Activated T-helper 2 cell treated with anti-CD3 and anti-CD28 coated beads, Interferon-gamma antibody, Interleukin-2, Interleukin-4, amounts not matched to agents 10 μg/mL and 5 μg/mL and 100 μg/mL, durations not matched to agents 14 hours and 24 hours and 36 hours (primary cell): ENCODE measurements at regions not wholly inside any gene's neighbourhood (a gene's known extent, or its start where the extent isn't known, plus 50 kb on each side); places are given as distances from the start of the nearest gene placed in this dataset.

Source experiments
- DNase-seq: peaks from one replicate; pipeline ENCODE4 v3.0.0; 2021; ENCODE audit warnings: low spot score
- H3K27ac Mint-ChIP-seq: one replicate; pipeline ENCODE4 v1.8.0; 2021; ENCODE audit warnings: mixed read lengths
- H3K27me3 Mint-ChIP-seq: one replicate; pipeline ENCODE4 v1.8.0; 2021; ENCODE audit warnings: low read depth, mixed read lengths
- H3K36me3 Mint-ChIP-seq: one replicate; pipeline ENCODE4 v1.8.0; 2021; ENCODE audit warnings: low read depth, mixed read lengths
- H3K4me1 Mint-ChIP-seq: one replicate; pipeline ENCODE4 v1.8.0; 2021; ENCODE audit warnings: low read depth, mixed read lengths
- H3K4me3 Mint-ChIP-seq: one replicate; pipeline ENCODE4 v1.8.0; 2021; ENCODE audit warnings: low read depth, mild to moderate bottlenecking, moderate library complexity, mixed read lengths
- H3K9me3 Mint-ChIP-seq: one replicate; pipeline ENCODE4 v1.8.0; 2021; ENCODE audit warnings: mixed read lengths
- intact Hi-C: fragments of 100-400 bp; cut with micrococcal nuclease; formaldehyde crosslinking; loops from one replicate; pipeline ENCODE4 v1.15.1; 2023

GRCh38 chr14:41973178-41973577, 366.5 kb downstream of the LRFN5 start:
- peaks cover 33% of the 10 kb centered on the region for H3K9me3 Mint-ChIP-seq
- no peaks in the 10 kb centered on the region for H3K4me1 Mint-ChIP-seq
- H3K4me3 Mint-ChIP-seq, result no peak overlapping the region
- H3K27me3 Mint-ChIP-seq, result no peaks in the 10 kb centered on the region
- H3K36me3 Mint-ChIP-seq, result no peaks in the 10 kb centered on the region
- DNase-seq, result no peak
- no peak overlapping the region for H3K27ac Mint-ChIP-seq
- intact Hi-C loops, result no loop called here

- Mint-ChIP-seq H3K9me3 (peaks cover 34% of the 10 kb centered on the region), H3K4me3 (no peak overlapping the region), H3K36me3 (no peaks in the 10 kb centered on the region), H3K27me3 (no peaks in the 10 kb centered on the region), H3K27ac (no peak overlapping the region), H3K4me1 (no peaks in the 10 kb centered on the region)
- no peak for DNase-seq
- intact Hi-C loops, result no loop called here
Measured at GRCh38 chr14:41972531-41972930, 365.9 kb downstream of the LRFN5 start.

- H3K4me1 Mint-ChIP-seq, result no peaks in the 10 kb centered on the region
- no peak for DNase-seq
- no peak overlapping the region for H3K27ac Mint-ChIP-seq
- no peaks in the 10 kb centered on the region for H3K36me3 Mint-ChIP-seq
- intact Hi-C loops, result no loop called here
- no peaks in the 10 kb centered on the region for H3K27me3 Mint-ChIP-seq
- no peak overlapping the region for H3K4me3 Mint-ChIP-seq
- H3K9me3 Mint-ChIP-seq, result peaks cover 24% of the 10 kb centered on the region
Measured at GRCh38 chr14:41960281-41960680, 353.6 kb downstream of the LRFN5 start.

- Mint-ChIP-seq H3K4me3 (no peak overlapping the region), H3K36me3 (no peaks in the 10 kb centered on the region), H3K27ac (no peak overlapping the region), H3K9me3 (peaks cover 16% of the 10 kb centered on the region), H3K27me3 (no peaks in the 10 kb centered on the region), H3K4me1 (no peaks in the 10 kb centered on the region)
- intact Hi-C loops, result no loop called here
- DNase-seq, result no peak
Measured at GRCh38 chr14:41957459-41957858, 350.8 kb downstream of the LRFN5 start.
